GM21367 (cell line): ENCODE measurements at regions not wholly inside any gene's neighbourhood (a gene's known extent, or its start where the extent isn't known, plus 50 kb on each side); places are given as distances from the start of the nearest gene placed in this dataset.

Experiments used
- ATAC-seq: cut with Tn5 transposase; IDR thresholded peaks from one replicate; pipeline ENCODE4 v1.9.1; 2021; ENCODE audit not compliant: unreplicated experiment

GRCh38 chr13:89678466-89679121 lies 1668.9 kb upstream of the MIR17HG start:
- no peak for ATAC-seq

- no peak for ATAC-seq
Measured at GRCh38 chr13:89684896-89685295, 1662.6 kb upstream of the MIR17HG start.

GRCh38 chr13:89686171-89686570 lies 1661.3 kb upstream of the MIR17HG start:
- ATAC-seq: no peak

DNA sequence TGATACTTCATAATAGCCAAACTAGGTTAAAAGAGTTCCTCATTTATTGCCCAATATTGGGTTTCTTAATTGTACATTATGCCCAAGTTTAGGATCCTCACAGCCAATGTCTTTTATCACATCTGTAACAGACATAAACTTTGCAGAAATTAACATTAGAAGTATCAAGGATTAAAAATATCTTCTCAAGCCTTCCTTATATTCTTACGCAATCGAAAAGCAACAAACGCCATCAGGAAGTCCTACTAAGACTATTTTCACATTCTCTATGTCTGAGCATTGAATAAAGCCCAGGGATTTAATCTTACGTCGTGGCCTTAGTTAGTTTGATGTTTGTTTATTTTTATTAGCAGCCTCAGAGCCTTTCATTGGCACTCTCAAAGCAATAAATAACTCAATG lies 1660.4 kb upstream of the MIR17HG start:
- ATAC-seq: no peak

- ATAC-seq: no peak
Measured at GRCh38 chr13:89688918-89689317, 1658.6 kb upstream of the MIR17HG start.

DNA sequence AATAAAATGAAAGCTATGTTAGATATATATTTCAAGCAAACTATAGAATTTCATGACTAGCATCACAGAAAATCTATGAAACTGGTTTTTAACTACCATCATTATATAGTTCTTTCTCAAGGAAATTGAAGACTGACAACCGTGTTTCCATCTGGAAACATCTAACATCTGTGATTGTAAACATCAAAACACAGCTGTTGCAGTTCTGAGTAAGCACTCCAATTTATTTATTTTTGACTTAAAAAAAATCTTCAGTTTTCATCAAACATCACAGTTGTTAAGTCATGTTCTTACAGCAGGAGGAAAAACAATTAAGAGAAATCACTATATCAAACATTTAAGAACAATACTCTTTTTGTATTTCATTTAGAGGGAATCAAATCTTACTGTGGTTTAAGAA lies 1653.0 kb upstream of the MIR17HG start:
- no peak for ATAC-seq

DNA sequence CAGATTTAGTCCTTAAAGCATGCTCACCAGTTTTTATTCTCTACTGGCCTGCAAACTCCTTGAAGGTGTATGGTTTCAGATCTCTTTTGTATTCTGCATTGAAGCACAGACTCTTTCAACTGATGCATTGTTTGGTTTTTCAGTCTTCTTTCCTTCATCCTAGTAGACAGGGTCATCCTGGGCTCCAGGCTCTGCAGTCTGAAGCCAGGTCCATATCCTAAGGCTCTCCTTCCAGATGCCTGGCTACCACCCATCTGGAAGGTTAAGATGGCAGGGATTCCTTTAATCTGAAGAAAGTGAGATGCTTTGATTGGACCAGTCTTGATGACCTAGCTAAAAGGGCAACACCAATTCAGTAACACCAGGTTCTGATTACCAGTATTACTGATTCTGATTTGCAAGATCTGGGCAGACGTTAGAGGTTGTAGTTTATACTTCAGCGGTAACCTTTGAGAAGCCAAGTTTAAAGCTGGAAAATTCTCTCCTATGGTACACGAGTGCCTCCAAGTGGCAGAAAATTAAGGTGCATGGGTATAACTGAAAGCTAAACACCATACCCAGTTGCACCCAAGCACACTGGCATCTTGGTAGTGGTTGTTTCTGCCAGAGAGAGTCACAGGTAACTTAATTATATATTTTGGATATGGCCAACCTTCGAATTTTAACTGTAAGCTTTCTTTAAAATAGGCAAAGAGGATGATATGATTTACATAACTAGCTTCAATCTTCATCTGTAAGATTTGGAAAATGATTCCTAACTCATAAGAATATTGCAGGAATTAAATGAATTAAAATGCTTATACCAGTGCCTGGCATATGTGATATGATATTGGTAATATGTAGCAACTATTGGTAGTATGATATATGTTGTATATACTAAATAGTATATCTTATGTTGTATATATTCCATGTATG lies 1651.9 kb upstream of the MIR17HG start:
- no peak for ATAC-seq

GRCh38 chr13:89701913-89702312 lies 1645.6 kb upstream of the MIR17HG start:
- ATAC-seq: no peak

DNA sequence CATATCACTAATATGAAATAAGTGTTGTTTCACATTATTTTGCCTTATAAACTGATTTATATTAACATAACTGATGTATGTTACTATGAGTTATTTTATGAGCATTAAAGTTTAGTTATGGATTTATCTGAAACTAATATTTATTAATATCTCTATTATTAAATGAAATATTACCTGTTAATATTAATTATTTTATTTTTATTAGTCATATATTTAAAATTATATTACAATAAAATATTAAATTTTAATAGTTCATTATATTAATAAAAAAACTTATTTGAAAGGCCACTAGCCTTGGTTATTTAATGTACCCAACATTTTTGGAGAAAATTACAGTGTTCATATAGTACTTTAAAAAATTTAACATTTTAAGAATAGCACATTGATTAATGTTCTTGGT lies 1643.4 kb upstream of the MIR17HG start:
- ATAC-seq: no peak

GRCh38 chr13:89708013-89708412 lies 1639.5 kb upstream of the MIR17HG start:
- no peak for ATAC-seq

DNA sequence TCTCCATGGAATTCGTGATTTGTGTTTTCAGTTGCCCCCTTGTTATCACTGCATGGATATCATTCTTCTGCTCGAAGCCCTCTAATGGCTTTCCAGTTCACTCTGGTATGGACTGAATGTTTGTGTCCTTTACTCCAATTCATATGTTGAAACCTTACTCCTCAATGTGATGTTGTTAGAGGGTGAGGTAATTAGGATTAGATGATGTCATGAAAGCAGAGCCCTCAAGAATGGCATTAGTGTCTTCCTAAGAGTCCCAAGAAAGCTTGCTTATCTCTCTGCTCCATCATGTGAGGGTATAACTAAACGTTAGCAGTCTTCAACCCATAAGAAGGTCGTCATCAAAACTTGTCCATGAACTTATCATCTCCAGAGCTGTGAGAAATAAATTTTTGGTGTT lies 1626.3 kb upstream of the MIR17HG start:
- ATAC-seq: no peak

DNA sequence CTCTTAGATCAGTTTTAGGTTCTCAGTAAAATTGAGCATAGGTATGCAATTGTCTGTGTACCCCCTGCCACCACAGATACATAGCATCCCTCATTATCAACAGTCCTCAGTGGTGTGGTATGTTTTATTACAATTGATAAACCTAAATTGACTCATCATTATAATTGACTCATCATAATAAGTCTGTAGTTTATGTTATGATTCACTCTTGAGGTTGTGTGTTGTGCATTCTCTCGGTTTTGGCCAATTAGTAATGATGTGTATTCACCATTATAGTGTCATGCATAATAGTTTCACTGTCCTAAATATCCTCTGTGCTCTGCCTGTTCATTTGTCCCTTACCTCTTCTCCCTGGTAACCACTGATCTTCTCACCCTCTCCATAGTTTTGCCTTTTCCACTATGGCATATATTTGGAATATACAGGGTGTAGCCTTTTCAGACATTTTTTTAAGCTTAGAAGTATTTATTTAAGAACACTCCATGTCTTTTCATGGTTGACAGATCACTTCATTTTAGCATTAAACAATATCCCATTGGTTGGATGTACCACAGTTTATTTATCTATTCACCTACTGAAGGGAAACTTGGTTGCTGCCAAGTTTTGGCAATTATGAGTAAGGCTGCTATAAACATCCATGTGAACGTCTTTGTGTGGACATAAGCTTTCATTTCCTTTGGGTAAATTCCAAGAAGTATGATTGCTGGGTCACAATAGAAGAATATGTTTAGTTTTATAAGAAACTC lies 1620.6 kb upstream of the MIR17HG start:
- ATAC-seq: no peak

DNA sequence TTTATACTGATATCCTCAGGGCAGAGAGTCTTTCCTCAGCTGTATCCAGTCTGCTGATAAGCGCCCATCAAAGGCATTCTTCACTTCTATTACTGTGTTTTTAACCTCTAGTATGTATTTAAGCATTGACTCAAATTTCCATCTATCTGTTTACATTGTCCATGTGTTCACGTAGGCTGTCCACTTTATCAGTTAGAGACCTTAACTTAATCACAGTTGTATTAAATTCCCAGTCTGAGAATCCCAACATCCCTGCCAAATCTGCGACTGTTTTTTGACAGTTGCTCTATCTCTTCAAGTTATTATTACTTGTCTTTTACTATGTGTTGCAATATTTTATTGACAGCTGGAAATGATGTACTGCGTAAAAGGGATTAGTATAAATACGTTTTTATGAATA lies 1613.7 kb upstream of the MIR17HG start:
- no peak for ATAC-seq

- no peak for ATAC-seq
Measured at GRCh38 chr13:89737051-89737450, 1610.4 kb upstream of the MIR17HG start.

- no peak for ATAC-seq
Measured at GRCh38 chr13:89738072-89738471, 1609.4 kb upstream of the MIR17HG start.

GRCh38 chr13:89740994-89741685 lies 1606.3 kb upstream of the MIR17HG start:
- no peak for ATAC-seq

- no peak for ATAC-seq
Measured at GRCh38 chr13:89746554-89746953, 1600.9 kb upstream of the MIR17HG start.

DNA sequence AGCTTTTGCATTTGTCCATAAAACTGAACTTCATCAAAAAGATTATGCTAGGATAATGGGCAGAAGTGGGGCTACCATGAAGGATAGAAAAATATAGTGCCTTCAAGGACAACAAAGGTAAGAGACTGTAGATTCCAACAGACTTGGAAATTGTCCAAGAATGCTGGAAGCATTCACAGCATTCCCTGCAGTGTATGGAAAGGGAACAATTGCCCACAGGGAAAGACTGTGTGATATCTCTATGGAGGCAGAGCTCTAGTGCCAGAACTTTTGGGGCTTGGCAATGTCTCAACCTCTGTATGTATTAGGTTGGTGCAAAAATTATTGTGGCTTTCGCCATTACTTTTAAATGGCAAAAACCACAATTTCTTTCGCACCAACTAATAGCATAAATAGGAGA lies 1598.8 kb upstream of the MIR17HG start:
- ATAC-seq: no peak

DNA sequence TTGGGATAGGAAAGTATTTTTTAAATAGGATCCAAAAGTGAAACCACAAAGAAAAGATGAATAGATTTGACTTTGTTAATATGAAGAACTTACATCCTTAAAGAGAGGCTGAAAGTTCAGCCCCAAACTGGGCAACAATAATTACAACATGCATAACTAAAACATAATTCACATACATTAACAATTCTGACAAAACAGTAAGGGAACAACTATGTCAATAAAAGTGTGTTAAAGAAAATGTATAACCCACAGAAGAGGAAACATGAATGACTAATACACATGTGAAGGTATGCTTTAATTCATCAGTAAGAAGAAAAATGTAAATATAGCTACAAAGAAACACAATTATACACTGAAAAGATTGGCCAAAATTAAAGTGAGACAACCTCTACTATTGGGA lies 1597.6 kb upstream of the MIR17HG start:
- ATAC-seq: no peak

DNA sequence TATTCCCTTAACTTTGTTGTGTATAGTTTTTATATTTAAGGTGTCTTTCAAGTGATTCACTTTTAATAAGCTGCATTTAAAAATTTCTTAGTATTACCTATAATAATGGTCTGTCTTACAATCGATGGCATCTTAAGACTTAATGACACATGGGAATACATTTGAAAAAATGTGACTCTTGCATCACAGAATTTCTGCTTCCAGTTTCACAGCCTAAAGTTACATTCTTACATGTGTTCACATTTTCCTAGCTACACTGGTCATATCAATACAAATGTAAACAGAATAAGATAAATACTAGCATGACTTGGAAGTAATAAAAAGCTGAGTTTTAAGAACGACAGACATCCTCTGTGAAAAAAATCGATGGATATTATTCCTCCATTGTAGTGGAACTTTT lies 1597.1 kb upstream of the MIR17HG start:
- no peak for ATAC-seq

DNA sequence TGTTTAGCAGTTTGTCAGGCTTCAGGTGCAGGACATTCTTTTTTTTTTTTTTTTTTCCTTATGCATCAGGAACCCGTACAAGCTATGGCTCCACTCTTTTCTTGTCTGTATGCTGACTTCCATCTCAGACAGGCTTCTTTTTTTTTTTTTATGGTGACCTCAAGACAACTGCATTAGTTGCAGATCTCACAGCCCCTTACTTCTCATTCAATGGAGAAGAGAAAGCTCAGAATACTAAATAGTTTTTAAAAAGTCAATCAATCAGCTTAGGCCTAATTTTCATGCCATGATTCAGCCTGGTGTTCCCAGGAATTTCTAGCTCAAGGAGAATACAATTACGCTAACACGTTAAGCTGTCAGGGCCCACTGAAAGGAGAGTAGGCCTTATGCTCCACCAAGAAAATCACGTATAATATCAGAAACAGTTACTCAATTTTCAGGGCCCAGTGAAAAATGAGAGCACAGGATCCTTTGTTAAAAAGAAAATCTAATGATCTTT lies 1596.0 kb upstream of the MIR17HG start:
- ATAC-seq: no peak
